ENCODE measurements at regions not wholly inside any gene's neighbourhood (a gene's known extent, or its start where the extent isn't known, plus 50 kb on each side); places are given as distances from the start of the nearest gene placed in this dataset.
A peak's percentile ranks its signal among the peaks of the same experiment; 100 is the strongest.

DNA sequence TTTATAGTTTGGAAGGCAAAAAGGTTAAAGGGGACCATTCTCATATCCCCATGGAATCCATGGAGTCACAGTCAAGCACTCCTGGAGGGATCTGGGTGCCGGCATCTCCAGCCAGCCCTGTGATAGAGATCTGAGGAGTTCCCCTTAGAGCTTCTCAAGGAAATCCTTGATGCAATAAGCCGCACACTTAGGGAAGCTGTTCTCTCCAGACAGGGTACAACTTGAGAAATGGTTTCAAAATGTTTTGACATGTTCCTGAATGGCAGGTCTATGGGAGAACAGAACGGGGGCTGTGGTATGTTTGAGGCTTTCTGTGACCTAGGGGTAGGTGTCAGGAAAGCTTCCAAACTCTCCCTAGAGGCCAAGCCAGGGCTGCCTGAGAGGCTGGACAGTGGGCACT, 292.9 kb downstream of the TLE3 start:
- H3K36me3 ChIP-seq (ENCODE audit: insufficient read depth, low read length): no peaks in the 10 kb centered on the region
- no peaks in the 10 kb centered on the region for H3K79me2 ChIP-seq (ENCODE audit: insufficient read depth, low read length)
- H3K9ac ChIP-seq (ENCODE audit: low read depth, low read length, poor library complexity, severe bottlenecking): no peak overlapping the region
- H3K4me1 ChIP-seq (ENCODE audit: insufficient read depth, low read length, poor library complexity, severe bottlenecking): peaks cover 32% of the 10 kb centered on the region
- no peak overlapping the region for H3K4me2 ChIP-seq (ENCODE audit: low read depth, low read length, poor library complexity, severe bottlenecking)
- H3F3A ChIP-seq (ENCODE audit: low read depth): no peaks in the 10 kb centered on the region
- no peak overlapping the region for H3K4me3 ChIP-seq (ENCODE audit: low read length, poor library complexity, severe bottlenecking)
- no peak overlapping the region for H2AFZ ChIP-seq (ENCODE audit: low read length)
- no peaks in the 10 kb centered on the region for H4K20me1 ChIP-seq (ENCODE audit: insufficient read depth, low read length, poor library complexity, severe bottlenecking)
- H3K9me3 ChIP-seq (ENCODE audit: insufficient read depth, low read depth, low read length): no peaks in the 10 kb centered on the region
- H3K27me3 ChIP-seq (ENCODE audit: insufficient read depth, low read length, poor library complexity, severe bottlenecking): no peaks in the 10 kb centered on the region
- TF ChIP-seq EZH2phosphoT487 (IDR thresholded peaks at IDR 0.05; ENCODE audit: borderline replicate concordance): no peak
- TF ChIP-seq, protein P1, sequence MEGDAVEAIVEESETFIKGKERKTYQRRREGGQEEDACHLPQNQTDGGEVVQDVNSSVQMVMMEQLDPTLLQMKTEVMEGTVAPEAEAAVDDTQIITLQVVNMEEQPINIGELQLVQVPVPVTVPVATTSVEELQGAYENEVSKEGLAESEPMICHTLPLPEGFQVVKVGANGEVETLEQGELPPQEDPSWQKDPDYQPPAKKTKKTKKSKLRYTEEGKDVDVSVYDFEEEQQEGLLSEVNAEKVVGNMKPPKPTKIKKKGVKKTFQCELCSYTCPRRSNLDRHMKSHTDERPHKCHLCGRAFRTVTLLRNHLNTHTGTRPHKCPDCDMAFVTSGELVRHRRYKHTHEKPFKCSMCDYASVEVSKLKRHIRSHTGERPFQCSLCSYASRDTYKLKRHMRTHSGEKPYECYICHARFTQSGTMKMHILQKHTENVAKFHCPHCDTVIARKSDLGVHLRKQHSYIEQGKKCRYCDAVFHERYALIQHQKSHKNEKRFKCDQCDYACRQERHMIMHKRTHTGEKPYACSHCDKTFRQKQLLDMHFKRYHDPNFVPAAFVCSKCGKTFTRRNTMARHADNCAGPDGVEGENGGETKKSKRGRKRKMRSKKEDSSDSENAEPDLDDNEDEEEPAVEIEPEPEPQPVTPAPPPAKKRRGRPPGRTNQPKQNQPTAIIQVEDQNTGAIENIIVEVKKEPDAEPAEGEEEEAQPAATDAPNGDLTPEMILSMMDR (conservative IDR thresholded peaks at IDR 0.05; ENCODE audit: low read length): no peak
- H3K9me2 ChIP-seq (replicated peaks; ENCODE audit: low read depth, low read length): no peaks in the 10 kb centered on the region

GRCh38 chr15:69805248-69805953, 292.3 kb downstream of the TLE3 start:
- Histone ChIP-seq H3K79me2 (ENCODE audit: insufficient read depth, low read length) (no peaks in the 10 kb centered on the region), H3F3A (ENCODE audit: low read depth) (no peaks in the 10 kb centered on the region), H3K9me3 (ENCODE audit: insufficient read depth, low read depth, low read length) (no peaks in the 10 kb centered on the region), H3K36me3 (ENCODE audit: insufficient read depth, low read length) (no peaks in the 10 kb centered on the region), H4K20me1 (ENCODE audit: insufficient read depth, low read length, poor library complexity, severe bottlenecking) (no peaks in the 10 kb centered on the region), H3K27me3 (ENCODE audit: insufficient read depth, low read length, poor library complexity, severe bottlenecking) (no peaks in the 10 kb centered on the region), H3K9me2 (replicated peaks; ENCODE audit: low read depth, low read length) (no peaks in the 10 kb centered on the region), H3K4me3 (ENCODE audit: low read length, poor library complexity, severe bottlenecking) (no peak overlapping the region), H3K4me2 (ENCODE audit: low read depth, low read length, poor library complexity, severe bottlenecking) (no peak overlapping the region), H3K9ac (ENCODE audit: low read depth, low read length, poor library complexity, severe bottlenecking) (no peak overlapping the region), H3K4me1 (ENCODE audit: insufficient read depth, low read length, poor library complexity, severe bottlenecking) (peaks cover 34% of the 10 kb centered on the region), H2AFZ (ENCODE audit: low read length) (no peak overlapping the region)
- no peak for TF ChIP-seq EZH2phosphoT487 (IDR thresholded peaks at IDR 0.05; ENCODE audit: borderline replicate concordance)
- TF ChIP-seq, protein P1 (conservative IDR thresholded peaks at IDR 0.05; ENCODE audit: low read length): no peak

- H3K79me2 ChIP-seq (ENCODE audit: insufficient read depth, low read length): no peaks in the 10 kb centered on the region
- no peak overlapping the region for H2AFZ ChIP-seq (ENCODE audit: low read length)
- H4K20me1 ChIP-seq (ENCODE audit: insufficient read depth, low read length, poor library complexity, severe bottlenecking): no peaks in the 10 kb centered on the region
- peak overlapping the region; percentile 59 for H3K4me2 ChIP-seq (ENCODE audit: low read depth, low read length, poor library complexity, severe bottlenecking)
- H3K9ac ChIP-seq (ENCODE audit: low read depth, low read length, poor library complexity, severe bottlenecking): no peak overlapping the region
- TF ChIP-seq, protein P1 (conservative IDR thresholded peaks at IDR 0.05; ENCODE audit: low read length): peak; percentile 65
- TF ChIP-seq EZH2phosphoT487 (IDR thresholded peaks at IDR 0.05; ENCODE audit: borderline replicate concordance): no peak
- no peaks in the 10 kb centered on the region for H3K9me3 ChIP-seq (ENCODE audit: insufficient read depth, low read depth, low read length)
- H3F3A ChIP-seq (ENCODE audit: low read depth): no peaks in the 10 kb centered on the region
- H3K4me3 ChIP-seq (ENCODE audit: low read length, poor library complexity, severe bottlenecking): peak overlapping the region; percentile 12
- peaks cover 43% of the 10 kb centered on the region for H3K4me1 ChIP-seq (ENCODE audit: insufficient read depth, low read length, poor library complexity, severe bottlenecking)
- H3K36me3 ChIP-seq (ENCODE audit: insufficient read depth, low read length): no peaks in the 10 kb centered on the region
- H3K27me3 ChIP-seq (ENCODE audit: insufficient read depth, low read length, poor library complexity, severe bottlenecking): no peaks in the 10 kb centered on the region
- no peaks in the 10 kb centered on the region for H3K9me2 ChIP-seq (replicated peaks; ENCODE audit: low read depth, low read length)
Observed at GRCh38 chr15:69806287-69806915, 291.3 kb downstream of the TLE3 start.

Measured in Loucy (cell line).